KOPT-K1 (cell line): ENCODE measurements at regions not wholly inside any gene's neighbourhood (a gene's known extent, or its start where the extent isn't known, plus 50 kb on each side); places are given as distances from the start of the nearest gene placed in this dataset.

Experiments used
- H3K27ac ChIP-seq: fragments of 200-600 bp; sonication (generic); 2 replicates; pipeline ENCODE4 v1.5.1; 2016; ENCODE audit warnings: antibody characterized with exemption, mild to moderate bottlenecking, low read depth, low read length; ENCODE audit not compliant: poor library complexity, severe bottlenecking
- H3K36me3 ChIP-seq: fragments of 200-600 bp; sonication (generic); 2 replicates; pipeline ENCODE4 v1.5.1; 2017; ENCODE audit warnings: antibody characterized with exemption, mild to moderate bottlenecking, low read length, moderate library complexity; ENCODE audit not compliant: insufficient read depth
- H3K9me3 ChIP-seq: fragments of 200-600 bp; sonication (generic); 2 replicates; pipeline ENCODE4 v1.5.1; 2017; ENCODE audit warnings: antibody characterized with exemption, low read length, mild to moderate bottlenecking; ENCODE audit not compliant: insufficient read depth, poor library complexity, severe bottlenecking

- Histone ChIP-seq H3K36me3 (no peaks in the 10 kb centered on the region), H3K9me3 (no peaks in the 10 kb centered on the region), H3K27ac (no peak overlapping the region)
Observed at GRCh38 chr11:79578116-79578515, 137.3 kb upstream of the TENM4 start.

GRCh38 chr11:79575701-79576100 lies 134.9 kb upstream of the TENM4 start:
- Histone ChIP-seq H3K27ac (no peak overlapping the region), H3K9me3 (no peaks in the 10 kb centered on the region), H3K36me3 (no peaks in the 10 kb centered on the region)

- H3K9me3 ChIP-seq = no peaks in the 10 kb centered on the region
- H3K27ac ChIP-seq = no peak overlapping the region
- H3K36me3 ChIP-seq = no peaks in the 10 kb centered on the region
Observed at GRCh38 chr11:79570104-79570503, 129.3 kb upstream of the TENM4 start.

GRCh38 chr11:79564288-79564925 lies 123.6 kb upstream of the TENM4 start:
- no peaks in the 10 kb centered on the region for H3K36me3 ChIP-seq
- H3K9me3 ChIP-seq = no peaks in the 10 kb centered on the region
- H3K27ac ChIP-seq = no peak overlapping the region

- Histone ChIP-seq H3K9me3 (no peaks in the 10 kb centered on the region), H3K36me3 (no peaks in the 10 kb centered on the region), H3K27ac (no peak overlapping the region)
Observed at GRCh38 chr11:79561496-79561895, 120.7 kb upstream of the TENM4 start.

GRCh38 chr11:79550809-79551208 lies 110.0 kb upstream of the TENM4 start:
- no peaks in the 10 kb centered on the region for H3K36me3 ChIP-seq
- H3K9me3 ChIP-seq = no peaks in the 10 kb centered on the region
- H3K27ac ChIP-seq = no peak overlapping the region

GRCh38 chr11:79547256-79547655 lies 106.4 kb upstream of the TENM4 start:
- H3K36me3 ChIP-seq = no peaks in the 10 kb centered on the region
- no peak overlapping the region for H3K27ac ChIP-seq
- no peaks in the 10 kb centered on the region for H3K9me3 ChIP-seq

- Histone ChIP-seq H3K9me3 (no peaks in the 10 kb centered on the region), H3K36me3 (no peaks in the 10 kb centered on the region), H3K27ac (no peak overlapping the region)
Observed at GRCh38 chr11:79546351-79546750, 105.5 kb upstream of the TENM4 start.

- Histone ChIP-seq H3K9me3 (no peaks in the 10 kb centered on the region), H3K36me3 (no peaks in the 10 kb centered on the region), H3K27ac (no peak overlapping the region)
Observed at GRCh38 chr11:79544361-79544760, 103.5 kb upstream of the TENM4 start.

GRCh38 chr11:79543101-79543500 lies 102.3 kb upstream of the TENM4 start:
- no peaks in the 10 kb centered on the region for H3K36me3 ChIP-seq
- no peak overlapping the region for H3K27ac ChIP-seq
- H3K9me3 ChIP-seq = no peaks in the 10 kb centered on the region

- no peaks in the 10 kb centered on the region for H3K36me3 ChIP-seq
- H3K9me3 ChIP-seq = no peaks in the 10 kb centered on the region
- H3K27ac ChIP-seq = no peak overlapping the region
Observed at GRCh38 chr11:79541466-79541865, 100.6 kb upstream of the TENM4 start.

- Histone ChIP-seq H3K27ac (no peak overlapping the region), H3K9me3 (no peaks in the 10 kb centered on the region), H3K36me3 (no peaks in the 10 kb centered on the region)
Observed at GRCh38 chr11:79538775-79539174, 97.9 kb upstream of the TENM4 start.

GRCh38 chr11:79536155-79536917 lies 95.5 kb upstream of the TENM4 start:
- H3K9me3 ChIP-seq = no peaks in the 10 kb centered on the region
- no peaks in the 10 kb centered on the region for H3K36me3 ChIP-seq
- H3K27ac ChIP-seq = no peak overlapping the region

- no peaks in the 10 kb centered on the region for H3K9me3 ChIP-seq
- H3K36me3 ChIP-seq = no peaks in the 10 kb centered on the region
- H3K27ac ChIP-seq = no peak overlapping the region
Observed at GRCh38 chr11:79535606-79536005, 94.8 kb upstream of the TENM4 start.

- Histone ChIP-seq H3K27ac (no peak overlapping the region), H3K36me3 (no peaks in the 10 kb centered on the region), H3K9me3 (no peaks in the 10 kb centered on the region)
Observed at GRCh38 chr11:79525257-79525656, 84.4 kb upstream of the TENM4 start.

GRCh38 chr11:79522626-79523025 lies 81.8 kb upstream of the TENM4 start:
- no peak overlapping the region for H3K27ac ChIP-seq
- no peaks in the 10 kb centered on the region for H3K36me3 ChIP-seq
- no peaks in the 10 kb centered on the region for H3K9me3 ChIP-seq
